HG03460 (cell line): ENCODE measurements at regions not wholly inside any gene's neighbourhood (a gene's known extent, or its start where the extent isn't known, plus 50 kb on each side); places are given as distances from the start of the nearest gene placed in this dataset.
"Not testable (repeated sequence)": the region's sequence is repeated elsewhere in the genome, so short reads cannot be mapped to it uniquely, and the experiment has no call there.

ENCODE experiments used
- ATAC-seq: cut with Tn5 transposase; IDR thresholded peaks from one replicate; pipeline ENCODE4 v1.9.1; 2021; ENCODE audit not compliant: unreplicated experiment

DNA sequence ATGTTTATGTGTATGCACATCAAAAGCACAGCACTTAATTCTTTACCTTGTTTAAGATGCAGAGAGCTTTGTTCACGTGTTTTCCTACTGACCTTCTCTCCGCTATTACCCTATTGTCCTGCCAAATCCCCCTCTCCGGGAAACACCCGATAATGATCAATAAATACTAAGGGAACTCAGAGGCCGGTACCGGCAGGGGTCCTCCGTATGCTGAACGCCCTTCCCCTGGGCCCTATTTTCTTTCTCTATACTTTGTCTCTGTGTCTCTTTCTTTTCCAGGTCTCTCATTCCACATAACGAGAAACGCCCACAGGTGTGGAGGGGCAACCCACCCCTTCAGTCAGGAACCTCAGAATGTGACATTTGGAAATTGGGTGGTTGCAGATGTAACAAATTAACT lies 160.1 kb downstream of the ADRA2C start:
- not testable (repeated sequence) for ATAC-seq

DNA sequence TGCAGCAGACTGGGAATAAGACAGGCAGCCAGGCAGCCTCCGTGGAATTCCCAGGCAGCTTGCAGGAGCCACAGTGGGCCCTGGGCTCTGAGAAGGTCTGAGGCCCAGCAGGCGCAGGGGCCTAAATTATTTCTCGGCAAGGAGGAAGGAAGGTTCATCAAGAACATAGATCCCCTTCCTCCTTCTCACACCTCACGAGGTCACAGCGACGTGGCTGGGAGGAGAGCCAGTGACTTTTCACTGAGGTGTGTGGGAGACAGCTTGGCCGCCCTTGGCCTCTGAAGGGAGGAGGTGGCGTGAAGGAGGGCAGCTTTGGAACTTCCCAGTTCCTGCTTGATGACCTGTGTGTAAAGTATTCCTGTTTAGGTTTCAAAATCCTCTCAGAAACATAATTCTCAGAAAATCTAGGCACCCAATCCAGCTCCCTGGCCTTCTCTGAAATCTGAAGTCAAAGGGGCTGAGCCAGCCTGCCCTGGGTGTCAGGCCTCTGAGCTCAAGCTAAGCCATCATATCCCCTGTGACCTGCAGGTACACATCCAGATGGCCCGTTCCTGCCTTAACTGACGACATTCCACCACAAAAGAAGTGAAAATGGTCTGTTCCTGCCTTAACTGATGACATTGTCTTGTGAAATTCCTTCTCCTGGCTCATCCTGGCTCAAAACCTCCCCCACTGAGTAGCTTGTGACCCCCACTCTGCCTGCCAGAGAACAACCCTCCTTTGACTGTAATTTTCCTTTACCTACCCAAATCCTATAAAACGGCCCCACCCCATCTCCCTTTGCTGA lies 161.0 kb downstream of the ADRA2C start:
- ATAC-seq, result not testable (repeated sequence)

DNA sequence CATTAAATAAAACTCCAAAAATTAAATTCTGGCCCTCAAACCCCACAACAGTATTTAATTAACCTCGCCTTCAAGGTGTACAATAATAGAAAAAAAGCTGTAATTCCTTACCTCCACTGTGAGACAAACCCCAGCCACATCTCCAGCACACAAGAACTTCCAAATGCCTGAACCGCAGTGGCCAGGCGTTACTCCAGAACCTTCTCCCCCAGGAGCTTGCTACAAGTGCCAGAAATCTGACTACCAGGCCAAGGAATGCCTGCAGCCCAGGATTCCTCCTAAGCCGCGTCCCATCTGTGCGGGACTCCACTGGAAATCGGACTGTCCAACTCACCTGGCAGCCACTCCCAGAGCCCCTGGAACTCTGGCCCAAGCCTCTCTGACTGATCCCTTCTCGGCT lies 163.2 kb downstream of the ADRA2C start:
- ATAC-seq, result not testable (repeated sequence)

DNA sequence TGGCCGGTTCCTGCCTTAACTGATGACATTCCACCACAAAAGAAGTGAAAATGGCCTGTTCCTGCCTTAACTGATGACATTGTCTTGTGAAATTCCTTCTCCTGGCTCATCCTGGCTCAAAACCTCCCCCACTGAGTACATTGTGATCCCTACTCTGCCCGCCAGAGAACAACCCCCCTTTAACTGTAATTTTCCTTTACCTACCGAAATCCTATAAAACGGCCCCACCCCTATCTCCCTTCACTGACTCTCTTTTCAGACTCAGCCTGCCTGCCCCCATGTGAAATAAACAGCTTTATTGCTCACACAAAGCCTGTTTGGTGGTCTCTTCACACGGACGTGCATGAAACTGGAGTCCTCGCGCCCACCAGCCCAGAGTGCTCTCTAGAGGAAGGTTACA lies 166.5 kb downstream of the ADRA2C start:
- ATAC-seq, result not testable (repeated sequence)

DNA sequence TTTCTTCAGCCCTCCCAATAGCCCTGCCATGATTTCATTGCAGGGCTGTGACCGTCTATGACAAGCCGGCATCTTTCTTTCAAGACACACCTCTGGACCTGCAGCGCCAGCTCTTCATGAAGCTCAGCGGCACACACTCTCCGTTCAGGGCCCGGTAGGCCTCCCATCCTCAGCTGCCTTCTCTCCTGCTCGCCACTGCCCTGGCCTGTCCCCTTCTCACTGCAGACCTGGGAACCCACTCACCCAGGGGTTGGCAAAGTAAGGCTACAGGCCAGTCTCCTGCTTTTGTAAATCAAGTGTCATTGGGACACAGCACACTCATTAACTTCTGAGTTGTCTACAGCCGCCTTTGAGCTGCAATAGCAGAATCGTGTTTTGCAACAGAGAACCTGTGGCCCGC lies 169.2 kb downstream of the ADRA2C start:
- not testable (repeated sequence) for ATAC-seq

DNA sequence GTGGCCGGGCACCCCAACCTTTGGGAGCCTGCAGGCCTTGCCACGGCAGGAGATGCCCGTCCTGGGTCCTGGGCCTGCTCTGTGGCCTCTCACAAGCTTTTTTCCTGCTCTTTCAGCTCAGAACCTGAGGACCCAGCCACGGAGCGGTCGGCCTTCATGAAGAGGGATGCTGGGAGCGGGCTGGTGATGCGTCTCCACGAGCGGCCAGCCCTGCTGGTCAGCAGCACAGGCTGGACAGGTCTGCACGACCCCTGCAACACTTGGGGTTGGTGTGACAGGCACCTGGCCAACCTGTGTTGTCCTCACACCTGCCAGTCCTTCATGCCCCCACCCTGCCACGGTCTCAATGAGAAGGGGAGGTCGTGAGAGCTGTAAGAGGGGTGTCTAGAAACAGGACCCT lies 170.0 kb downstream of the ADRA2C start:
- no peak for ATAC-seq

DNA sequence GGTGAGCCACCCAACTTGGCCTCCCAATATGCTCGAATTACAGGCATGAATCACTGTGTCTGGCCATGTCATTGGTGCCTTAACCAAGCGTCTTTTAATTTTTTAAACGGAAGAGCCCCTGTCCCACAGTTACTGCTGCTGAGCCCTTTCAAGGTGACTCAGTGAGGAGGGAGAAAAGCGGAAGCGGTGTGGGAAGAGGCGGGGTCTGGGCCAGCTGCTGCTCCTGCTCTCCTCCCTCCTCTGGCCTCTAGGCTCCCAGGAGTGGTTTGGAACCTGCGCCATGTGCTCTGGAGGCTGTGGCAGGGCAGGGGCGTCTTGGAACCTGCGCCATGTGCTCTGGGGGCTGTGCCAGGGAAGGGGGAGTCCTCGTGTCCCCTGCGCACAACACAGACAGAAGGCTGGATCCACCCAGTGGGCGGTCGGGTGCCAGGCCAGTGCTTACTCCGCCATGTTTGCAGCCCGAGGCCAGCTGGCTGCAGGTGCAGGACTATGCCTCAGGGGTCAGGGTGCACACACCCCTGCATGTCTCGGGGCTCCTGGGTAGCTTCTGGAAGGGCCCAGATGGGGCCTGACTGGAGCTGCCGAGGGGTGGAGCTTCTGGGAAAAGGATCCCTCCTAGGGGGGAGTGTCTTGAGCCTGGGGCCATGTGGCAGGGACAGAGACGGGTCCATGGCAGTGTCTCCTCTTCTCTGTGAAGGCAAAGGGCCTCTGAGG lies 171.8 kb downstream of the ADRA2C start:
- ATAC-seq, result not testable (repeated sequence)

DNA sequence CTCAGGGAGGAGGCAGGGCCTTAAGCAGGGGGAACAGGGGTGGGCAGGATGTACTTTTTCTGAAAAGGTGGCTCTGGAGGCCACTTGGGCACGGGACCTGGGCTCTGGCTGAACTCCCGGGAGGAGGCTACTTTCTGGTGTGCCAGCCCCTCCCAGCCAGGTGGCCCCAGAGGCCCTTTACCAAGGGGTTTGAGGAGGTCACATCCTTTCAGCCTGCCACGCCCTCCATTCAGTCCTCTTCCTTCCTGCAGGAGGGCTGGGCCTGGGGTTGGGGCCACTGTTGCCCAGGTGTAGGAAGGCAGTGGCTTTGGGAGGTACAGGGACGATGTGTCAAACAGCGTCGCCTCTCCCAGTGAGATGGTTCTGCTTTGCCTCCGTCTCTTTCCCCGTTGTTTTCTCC lies 172.5 kb downstream of the ADRA2C start:
- not testable (repeated sequence) for ATAC-seq

DNA sequence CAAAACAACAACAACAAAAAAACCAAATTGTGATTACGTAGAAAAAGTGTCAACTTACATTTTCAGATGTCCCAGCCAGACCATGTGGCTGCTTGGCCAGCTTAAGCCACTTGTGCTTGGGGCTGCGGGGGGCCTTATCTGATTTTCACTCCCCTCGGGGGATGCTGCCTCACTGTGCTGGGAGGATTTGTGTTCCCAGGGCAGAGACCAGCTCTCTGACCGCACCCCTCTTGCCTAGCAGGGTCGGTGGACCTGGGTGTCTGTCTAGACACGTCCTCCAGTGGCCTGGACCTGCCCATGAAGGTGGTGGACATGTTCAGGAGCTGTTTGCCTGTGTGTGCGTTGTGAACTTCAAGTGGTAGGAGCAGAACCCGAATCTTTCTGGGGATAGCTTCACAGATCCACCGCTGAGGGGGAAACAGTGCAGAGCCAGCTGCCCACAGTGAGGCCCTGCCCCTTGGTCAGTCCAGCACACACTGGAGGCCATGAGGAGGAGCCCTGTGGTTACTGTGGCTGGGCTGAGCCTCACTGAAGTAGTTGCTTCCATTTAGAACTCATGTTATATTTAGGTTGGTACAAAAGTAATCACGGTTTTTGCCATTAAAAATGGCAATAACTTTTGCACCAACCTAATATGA lies 173.9 kb downstream of the ADRA2C start:
- not testable (repeated sequence) for ATAC-seq

DNA sequence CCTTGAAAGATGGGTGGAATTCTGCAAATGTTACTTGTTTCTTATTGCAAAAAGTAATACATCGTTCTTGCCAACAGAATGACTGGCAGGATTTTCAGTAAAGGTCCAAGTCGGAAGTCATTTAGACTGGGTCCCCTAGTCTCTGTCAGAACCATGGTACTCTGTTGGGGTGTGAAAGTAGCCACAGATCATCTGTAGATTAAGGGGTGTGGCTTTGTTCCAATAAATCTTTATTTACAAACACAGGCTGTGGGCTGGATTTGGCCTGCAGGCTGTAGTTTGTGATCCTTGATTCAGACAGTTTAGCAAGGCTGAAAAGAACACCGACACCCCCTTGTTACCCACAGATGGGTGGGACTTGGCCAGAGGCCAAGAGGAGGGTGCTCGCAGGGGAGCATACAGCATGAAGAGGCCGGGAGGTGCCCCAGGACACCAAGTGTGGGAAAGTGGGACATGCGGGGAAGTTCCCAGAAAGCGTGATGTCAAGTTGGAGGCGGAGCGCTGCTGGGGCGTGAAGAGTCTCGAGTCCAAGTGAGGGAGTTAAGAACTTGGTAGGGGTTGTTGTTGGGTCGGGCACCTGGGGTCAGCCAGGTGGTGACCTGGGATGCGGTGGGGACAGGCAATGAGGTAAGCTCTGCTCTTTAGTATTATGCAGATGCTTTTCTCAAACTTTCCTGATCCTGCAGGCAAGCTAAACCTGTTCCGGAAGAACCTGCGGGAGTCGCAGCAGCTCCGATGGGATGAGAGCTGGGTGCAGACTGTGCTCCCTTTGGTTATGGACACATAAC lies 175.7 kb downstream of the ADRA2C start:
- not testable (repeated sequence) for ATAC-seq

DNA sequence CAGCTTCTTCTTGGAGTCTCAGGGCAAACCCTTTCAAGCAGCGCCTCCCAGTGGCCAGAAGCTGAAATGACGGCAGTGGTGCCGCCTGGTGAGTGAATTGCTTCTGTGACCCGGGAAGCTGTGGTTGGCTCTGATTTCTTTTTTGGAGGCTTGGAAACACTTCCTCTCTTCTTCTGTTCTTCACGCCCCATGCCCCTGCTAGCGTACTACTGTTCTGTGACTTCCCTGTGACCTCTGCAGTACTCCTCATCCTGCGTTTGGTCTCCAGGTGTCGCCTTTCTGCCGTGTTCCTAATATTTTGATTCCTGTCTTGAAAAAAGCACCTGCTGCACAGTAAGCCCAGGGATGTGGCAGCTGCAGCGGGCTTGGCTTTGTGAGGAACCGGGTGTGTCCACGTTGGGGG lies 176.4 kb downstream of the ADRA2C start:
- not testable (repeated sequence) for ATAC-seq

DNA sequence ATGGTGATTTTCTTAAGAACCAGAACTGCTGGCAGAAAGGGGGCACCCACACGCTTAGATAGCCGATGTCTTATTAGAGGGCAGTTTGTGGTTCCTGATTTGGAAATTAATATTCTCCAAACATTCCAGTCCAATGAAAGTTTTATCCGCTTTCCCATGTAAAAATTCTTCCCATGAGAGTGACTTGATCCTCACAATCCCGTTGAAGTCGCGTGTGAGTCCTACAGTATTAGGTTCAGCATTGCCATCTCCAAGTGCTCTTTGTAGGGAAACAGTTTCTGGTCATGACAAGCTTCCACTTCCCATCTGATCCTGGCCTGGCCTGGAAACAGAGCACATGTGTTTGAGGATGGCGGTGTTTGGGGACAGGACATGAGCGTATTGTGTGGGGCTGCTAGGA lies 176.9 kb downstream of the ADRA2C start:
- not testable (repeated sequence) for ATAC-seq

DNA sequence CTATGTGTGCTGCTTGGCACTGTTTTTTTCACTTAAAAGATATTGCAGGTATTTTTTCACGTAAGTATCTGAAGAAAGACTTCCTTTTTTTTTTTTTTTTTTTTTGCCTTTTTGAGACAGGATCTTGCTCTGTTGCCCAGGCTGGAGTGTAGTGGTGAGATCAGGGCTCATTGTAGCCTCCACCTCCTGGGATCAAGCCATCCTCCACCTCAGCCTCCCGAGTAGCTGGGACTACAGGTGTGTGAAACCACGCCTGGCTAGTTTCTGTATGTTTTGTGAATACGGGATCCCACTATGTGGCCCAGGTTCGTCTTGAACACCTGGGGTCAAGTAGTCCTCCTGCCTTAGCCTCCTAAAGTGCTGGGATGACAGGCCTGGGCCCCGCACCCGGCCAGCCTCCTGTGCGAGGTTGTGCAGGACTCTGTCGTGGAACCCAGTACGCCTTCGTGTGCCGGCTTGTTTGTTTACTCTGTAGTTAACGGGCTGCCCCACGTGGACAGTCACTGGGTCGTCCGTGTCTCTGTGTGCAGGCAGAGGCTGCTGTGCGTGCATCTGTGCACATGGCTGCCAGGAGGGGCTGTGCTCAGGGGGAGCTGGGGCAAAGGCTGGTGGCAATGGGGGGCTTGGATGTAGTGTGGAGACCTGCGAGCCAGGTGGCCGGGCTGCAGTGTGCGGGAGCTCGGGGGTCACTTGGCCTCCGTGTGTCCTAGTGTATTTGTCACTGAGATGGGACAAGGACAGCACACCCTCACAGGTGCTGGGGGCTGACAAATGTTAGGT lies 179.5 kb downstream of the ADRA2C start:
- no peak for ATAC-seq

DNA sequence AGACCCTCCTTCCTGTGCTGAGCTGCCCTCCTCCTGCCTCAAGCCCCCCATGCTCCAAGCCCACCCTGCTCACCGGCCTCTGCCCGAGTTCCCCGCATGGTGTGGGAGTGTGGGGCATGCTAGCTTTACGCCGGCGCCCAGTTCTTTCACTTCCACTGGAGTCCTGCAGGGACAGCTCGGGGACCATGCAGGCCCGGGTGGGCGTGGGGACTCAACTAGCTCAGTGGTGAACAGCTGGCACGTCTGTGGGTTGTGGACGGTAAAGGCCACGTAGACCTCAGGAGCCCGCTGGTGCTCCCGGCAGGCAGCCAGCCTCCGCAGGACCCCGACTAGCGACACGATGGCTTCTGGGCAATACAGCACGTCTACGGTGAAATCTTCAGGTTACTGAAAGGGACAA lies 180.4 kb downstream of the ADRA2C start:
- ATAC-seq, result not testable (repeated sequence)

DNA sequence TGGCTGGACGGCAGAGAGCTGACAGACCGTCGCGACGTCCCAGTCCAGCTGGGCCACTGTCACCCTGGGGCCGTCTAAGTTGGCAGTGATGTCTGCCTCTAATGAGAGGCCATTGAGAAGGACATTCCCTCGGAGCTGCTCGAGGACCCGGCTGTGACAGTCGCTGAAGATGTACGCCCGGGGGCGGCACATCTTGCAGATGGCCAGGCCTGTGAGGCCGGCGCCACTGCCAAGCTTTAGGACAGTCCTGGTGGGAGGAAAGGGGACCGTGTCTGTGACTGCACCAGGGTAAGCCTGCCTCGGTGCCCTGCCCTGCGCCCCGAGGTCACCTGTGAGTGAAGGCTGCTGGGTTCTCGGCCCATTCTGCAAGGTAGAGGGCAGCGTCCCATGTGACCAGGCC lies 181.6 kb downstream of the ADRA2C start:
- ATAC-seq, result not testable (repeated sequence)

DNA sequence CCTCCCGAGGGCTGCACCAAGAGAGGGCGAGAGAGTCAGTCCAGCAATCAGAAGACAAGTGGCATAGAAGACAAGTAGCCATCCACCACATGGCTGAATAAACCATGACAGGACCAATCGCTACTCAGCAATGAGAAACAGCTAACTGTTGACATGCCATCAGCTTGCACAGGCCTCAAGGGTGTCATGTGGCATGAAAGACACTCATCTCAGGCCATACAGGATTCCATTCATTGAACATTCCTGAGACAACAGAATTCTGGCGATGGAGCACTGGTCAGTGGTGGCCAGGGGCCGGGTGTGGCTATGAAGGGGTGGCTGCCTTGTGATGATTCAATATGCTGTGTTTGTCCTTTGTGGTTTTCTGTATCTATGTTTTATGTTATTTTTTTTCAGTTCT lies 182.0 kb downstream of the ADRA2C start:
- ATAC-seq, result not testable (repeated sequence)

DNA sequence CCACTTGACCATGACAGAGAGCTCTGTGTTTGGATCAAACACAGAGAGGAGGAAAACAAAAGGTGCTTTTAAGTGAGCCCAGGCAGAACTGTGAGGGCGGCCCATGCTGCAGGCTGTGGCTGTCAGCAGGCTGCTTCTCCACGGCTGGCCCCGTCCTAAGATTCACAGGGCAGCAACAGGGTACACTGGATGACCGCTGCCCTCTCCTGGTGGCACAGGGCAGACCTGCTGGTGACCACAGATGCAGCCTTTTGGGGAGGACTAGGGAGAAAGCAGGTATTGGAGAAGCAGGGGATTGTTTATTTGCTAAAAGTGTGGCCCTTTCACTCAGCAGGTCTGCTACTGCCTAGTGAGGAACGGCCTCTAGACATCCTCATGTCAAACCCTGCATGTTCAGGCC lies 183.7 kb downstream of the ADRA2C start:
- not testable (repeated sequence) for ATAC-seq

DNA sequence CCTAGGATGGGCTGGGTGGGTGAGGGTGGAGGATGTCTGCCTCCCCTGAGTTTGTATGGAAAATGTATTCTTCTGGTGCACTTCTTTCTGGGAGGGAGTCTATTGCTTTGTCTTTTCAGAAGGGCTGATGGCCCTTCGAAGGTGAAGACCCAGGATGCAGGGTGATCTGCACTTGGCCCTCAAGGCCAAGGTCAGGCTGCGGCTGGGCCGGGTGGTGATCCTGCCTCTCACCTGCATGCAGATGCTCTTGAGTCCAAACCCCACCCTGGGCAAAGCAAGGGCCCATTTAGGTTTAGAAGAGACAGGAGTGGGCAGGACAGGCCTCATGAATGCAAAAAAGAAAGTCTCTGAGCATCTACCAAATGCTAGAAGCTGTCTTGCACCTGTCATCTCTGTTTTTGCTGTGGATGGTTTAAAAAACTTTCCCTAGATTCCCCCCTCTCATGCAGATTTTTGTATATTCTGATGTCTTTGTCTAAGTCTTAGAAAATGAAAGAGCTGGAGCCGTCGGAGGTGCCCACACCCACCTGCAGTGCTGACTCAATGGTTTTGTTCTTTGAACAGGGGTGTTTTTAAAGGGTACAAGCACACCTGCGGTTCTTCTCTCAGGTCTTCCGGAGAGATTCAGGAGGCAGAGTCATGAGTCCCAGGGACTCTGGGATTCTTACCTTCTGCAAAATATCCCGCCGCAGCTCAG lies 186.4 kb downstream of the ADRA2C start:
- ATAC-seq, result not testable (repeated sequence)

DNA sequence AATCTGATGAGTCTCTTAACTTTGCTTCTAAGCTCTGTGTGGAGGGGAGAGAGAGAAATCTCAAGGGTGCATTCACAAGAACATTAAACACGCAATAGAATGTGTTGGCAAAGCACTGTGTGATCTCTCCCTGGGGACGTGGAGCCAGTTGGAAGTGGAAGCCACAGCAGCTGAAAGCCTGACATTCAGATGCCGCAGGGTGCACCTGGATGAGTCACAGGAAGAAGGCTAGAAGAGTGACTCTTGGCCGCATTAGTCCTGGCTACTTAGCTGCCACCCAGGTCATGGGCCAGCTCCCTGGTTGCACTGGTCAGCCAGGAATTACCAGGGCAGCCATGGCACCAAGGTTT lies 186.9 kb downstream of the ADRA2C start:
- not testable (repeated sequence) for ATAC-seq
